Keratinocyte (primary cell): ENCODE measurements at regions not wholly inside any gene's neighbourhood (a gene's known extent, or its start where the extent isn't known, plus 50 kb on each side); places are given as distances from the start of the nearest gene placed in this dataset.

Experiments
- CTCF ChIP-seq, 3 experiments: IDR thresholded peaks in 1 of 3; conservative IDR thresholded peaks in 1 of 3; optimal IDR thresholded peaks in 1 of 3; 2 replicates in 2 of 3; 3 replicates in 1 of 3; pipeline versions ENCODE3 to v1.5.1; 2011; ENCODE audit warnings: low read length in 3 of 3, mild to moderate bottlenecking in 3 of 3, moderate library complexity in 2 of 3, control low read depth in 1 of 3, inconsistent platforms in 1 of 3; ENCODE audit not compliant: insufficient read depth in 2 of 3; ENCODE audit errors: extremely low read depth in 1 of 3
- EZH2 ChIP-seq: IDR thresholded peaks from one replicate; pipeline ENCODE4 v1.6.1; 2012; ENCODE audit warnings: inconsistent platforms, mild to moderate bottlenecking, low read length, moderate library complexity

- TF ChIP-seq CTCF (optimal IDR thresholded peaks at IDR 0.05 in 1 of 3, IDR thresholded peaks at IDR 0.05 in 1 of 3, conservative IDR thresholded peaks at IDR 0.05 in 1 of 3; ENCODE audit: extremely low read depth in 1 of 3, insufficient read depth in 2 of 3, low read length in 3 of 3): no peak
- no peak for TF ChIP-seq EZH2
These were observed 232.9 kb downstream of the ATXN7L3B start for GRCh38 chr12:74770552-74770951.
